Neural cell (in vitro differentiated cells): ENCODE measurements at regions not wholly inside any gene's neighbourhood (a gene's known extent, or its start where the extent isn't known, plus 50 kb on each side); places are given as distances from the start of the nearest gene placed in this dataset.

Source experiments
- H2AFZ ChIP-seq: fragments of 200-600, 300-800 bp; sonication (generic), shearing (Covaris generic); 2 replicates; pipeline ENCODE4 v1.6.0; 2014; ENCODE audit warnings: low read depth, mild to moderate bottlenecking, antibody characterized with exemption, low read length, moderate library complexity
- H3F3A ChIP-seq: fragments of 200-600 bp; shearing (Covaris generic); 2 replicates; pipeline ENCODE4 v1.6.1; 2016; ENCODE audit warnings: mild to moderate bottlenecking, moderate library complexity, mixed read lengths, antibody characterized with exemption, low read length; ENCODE audit not compliant: insufficient read depth, poor library complexity, severe bottlenecking
- H3K27ac ChIP-seq: fragments of 200-600, 300-800 bp; sonication (generic), shearing (Covaris generic); 2 replicates; pipeline ENCODE4 v1.5.1; 2014; ENCODE audit warnings: mild to moderate bottlenecking, low read length, moderate library complexity
- H3K27me3 ChIP-seq: fragments of 300-800, 200-600 bp; sonication (generic), shearing (Covaris generic); 2 replicates; pipeline ENCODE4 v1.6.0; 2014; ENCODE audit warnings: mild to moderate bottlenecking, low read depth, low read length, moderate library complexity; ENCODE audit not compliant: insufficient read depth
- H3K36me3 ChIP-seq: fragments of 300-800, 200-600 bp; sonication (generic), shearing (Covaris generic); 2 replicates; pipeline ENCODE4 v1.5.1; 2014; ENCODE audit warnings: mild to moderate bottlenecking, antibody characterized with exemption, low read length, moderate library complexity; ENCODE audit not compliant: insufficient read depth
- H3K4me2 ChIP-seq: fragments of 300-800, 200-600 bp; sonication (generic), shearing (Covaris generic); 2 replicates; pipeline ENCODE4 v1.6.0; 2014; ENCODE audit warnings: mild to moderate bottlenecking, low read length
- H3K4me3 ChIP-seq: fragments of 300-800, 200-600 bp; sonication (generic), shearing (Covaris generic); 2 replicates; pipeline ENCODE4 v1.5.1; 2014; ENCODE audit warnings: mild to moderate bottlenecking, low read length, moderate library complexity
- H3K79me2 ChIP-seq: fragments of 200-600 bp; shearing (Covaris generic); replicated peaks from 2 replicates; pipeline ENCODE4 v1.6.0; 2014; ENCODE audit warnings: mild to moderate bottlenecking, low read length, moderate library complexity; ENCODE audit not compliant: insufficient read depth
- H3K9ac ChIP-seq: fragments of 300-800, 200-600 bp; sonication (generic), shearing (Covaris generic); 2 replicates; pipeline ENCODE4 v1.6.1; 2016; ENCODE audit warnings: mild to moderate bottlenecking, low read length, mixed read lengths
- H3K9me2 ChIP-seq: fragments of 200-600 bp; shearing (Covaris generic); 2 replicates; pipeline ENCODE4 v1.6.1; 2016; ENCODE audit warnings: mild to moderate bottlenecking, low read length, mixed read lengths; ENCODE audit not compliant: insufficient read depth
- H3K9me3 ChIP-seq: fragments of 200-600, 300-800 bp; sonication (generic), shearing (Covaris generic); 2 replicates; pipeline ENCODE4 v1.6.1; 2016; ENCODE audit warnings: mild to moderate bottlenecking, mixed run types, low read length, moderate library complexity, mixed read lengths
- H4K20me1 ChIP-seq: fragments of 200-600 bp; shearing (Covaris generic); 2 replicates; pipeline ENCODE4 v1.6.1; 2016; ENCODE audit warnings: mild to moderate bottlenecking, mixed run types; ENCODE audit not compliant: insufficient read depth
- CTCF ChIP-seq: fragments of 450-650 bp; IDR thresholded peaks from 2 replicates; pipeline ENCODE4 v1.5.1; 2014; ENCODE audit warnings: antibody characterized with exemption, mild to moderate bottlenecking, moderate library complexity; ENCODE audit not compliant: poor library complexity, severe bottlenecking
- EP300 ChIP-seq: fragments of 450-650 bp; conservative IDR thresholded peaks from 2 replicates; pipeline ENCODE4 v1.6.1; 2014; ENCODE audit warnings: antibody characterized with exemption, mild to moderate bottlenecking, moderate library complexity; ENCODE audit not compliant: poor library complexity, severe bottlenecking
- EZH2 ChIP-seq: fragments of 200-600, 300-800 bp; shearing (Covaris generic), sonication (generic); IDR thresholded peaks from 2 replicates; pipeline ENCODE4 v1.6.1; 2014; ENCODE audit warnings: antibody characterized with exemption, low read length, borderline replicate concordance, mild to moderate bottlenecking; ENCODE audit not compliant: insufficient read depth, poor library complexity, severe bottlenecking
- MXI1 ChIP-seq: fragments of 450-650 bp; conservative IDR thresholded peaks from 2 replicates; pipeline ENCODE4 v1.6.1; 2014; ENCODE audit warnings: antibody characterized with exemption, mild to moderate bottlenecking; ENCODE audit not compliant: poor library complexity, severe bottlenecking
- POLR2AphosphoS5 ChIP-seq: IDR thresholded peaks from 2 replicates; pipeline ENCODE4 v1.6.1; 2012
- RAD21 ChIP-seq: fragments of 450-650 bp; conservative IDR thresholded peaks from 2 replicates; pipeline ENCODE4 v1.6.1; 2014; ENCODE audit warnings: antibody characterized with exemption, mild to moderate bottlenecking, moderate library complexity
- REST ChIP-seq: IDR thresholded peaks from 2 replicates; pipeline ENCODE4 v1.6.1; 2012; ENCODE audit warnings: borderline replicate concordance
- SMC3 ChIP-seq: fragments of 450-650 bp; conservative IDR thresholded peaks from 2 replicates; pipeline ENCODE4 v1.6.1; 2014; ENCODE audit warnings: antibody characterized with exemption, mild to moderate bottlenecking, moderate library complexity; ENCODE audit not compliant: poor library complexity
- TAF1 ChIP-seq: IDR thresholded peaks from 2 replicates; pipeline ENCODE4 v1.6.1; 2012; ENCODE audit warnings: low read depth

GRCh38 chr22:49206281-49206680, 621.4 kb downstream of the BRD1 start:
- H4K20me1 ChIP-seq = no peaks in the 10 kb centered on the region

GRCh38 chr22:49205483-49205800, 622.2 kb downstream of the BRD1 start:
- H3K27ac ChIP-seq = no peak overlapping the region
- H3K9me3 ChIP-seq = no peaks in the 10 kb centered on the region
- no peak overlapping the region for H3K4me2 ChIP-seq
- H3K27me3 ChIP-seq = no peaks in the 10 kb centered on the region
- H3K79me2 ChIP-seq = no peaks in the 10 kb centered on the region
- no peaks in the 10 kb centered on the region for H4K20me1 ChIP-seq
- TF ChIP-seq MXI1 = no peak
- TF ChIP-seq EZH2 = no peak
- no peak for TF ChIP-seq SMC3
- no peak for TF ChIP-seq TAF1
- no peaks in the 10 kb centered on the region for H3F3A ChIP-seq
- H3K4me3 ChIP-seq = no peak overlapping the region
- H3K9me2 ChIP-seq = no peaks in the 10 kb centered on the region
- H2AFZ ChIP-seq = no peak overlapping the region
- no peaks in the 10 kb centered on the region for H3K36me3 ChIP-seq
- H3K9ac ChIP-seq = no peak overlapping the region

More at GRCh38 chr22:49206281-49206680, 621.4 kb downstream of the BRD1 start:
- Histone ChIP-seq H3K27ac (no peak overlapping the region), H3K4me3 (no peak overlapping the region), H3K9ac (no peak overlapping the region), H3K27me3 (no peaks in the 10 kb centered on the region), H2AFZ (no peak overlapping the region), H3K36me3 (no peaks in the 10 kb centered on the region), H3K9me3 (no peaks in the 10 kb centered on the region), H3K79me2 (no peaks in the 10 kb centered on the region), H3F3A (no peaks in the 10 kb centered on the region), H3K4me2 (no peak overlapping the region), H3K9me2 (no peaks in the 10 kb centered on the region)
- TF ChIP-seq EP300 (no peak), MXI1 (no peak), POLR2AphosphoS5 (no peak), REST (no peak), SMC3 (no peak), CTCF (no peak), TAF1 (no peak), RAD21 (no peak), EZH2 (no peak)
